ENCODE measurements at regions not wholly inside any gene's neighbourhood (a gene's known extent, or its start where the extent isn't known, plus 50 kb on each side); places are given as distances from the start of the nearest gene placed in this dataset.
"Not testable (repeated sequence)": the region's sequence is repeated elsewhere in the genome, so short reads cannot be mapped to it uniquely, and the experiment has no call there.

DNA sequence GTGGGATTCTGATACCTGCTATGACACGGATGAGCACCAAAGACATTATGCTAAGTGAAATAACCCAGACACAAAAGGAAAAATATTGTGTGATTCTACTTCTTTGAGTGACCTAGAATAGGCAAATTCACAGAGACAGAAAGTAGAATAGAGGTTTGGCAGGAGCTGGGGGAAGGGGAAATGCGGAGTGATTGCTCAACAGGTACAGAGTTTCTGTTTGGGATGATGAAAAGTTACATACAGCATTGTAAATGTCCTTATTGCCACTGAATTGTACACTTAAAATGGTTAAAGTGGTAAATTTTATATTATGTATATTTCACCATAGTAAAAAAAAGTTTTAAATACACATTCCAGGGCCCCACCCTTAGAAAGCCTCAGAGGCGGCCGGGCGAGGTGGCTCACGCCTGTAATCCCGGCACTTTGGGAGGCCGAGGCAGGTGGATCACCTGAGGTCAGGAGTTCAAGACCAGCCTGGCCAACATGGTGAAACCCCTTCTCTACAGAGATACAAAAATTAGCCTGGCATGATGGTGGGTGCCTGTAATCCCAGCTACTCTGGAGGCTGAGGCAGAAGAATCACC, 72.3 kb downstream of the ARF6 start:
- DNase-seq, H3K9me3 Mint-ChIP-seq, ATAC-seq, H3K4me3 Mint-ChIP-seq, H3K27me3 Mint-ChIP-seq: not testable (repeated sequence)
- peak overlapping the region in 1 of 2 donors; percentile 73 for H3K27ac Mint-ChIP-seq
- peaks cover 54% of the 10 kb centered on the region for H3K4me1 Mint-ChIP-seq

- H3K27me3 Mint-ChIP-seq, result no peaks in the 10 kb centered on the region
- no peak for ATAC-seq
- peaks cover 54% of the 10 kb centered on the region for H3K4me1 Mint-ChIP-seq
- H3K27ac Mint-ChIP-seq, result no peak overlapping the region
- H3K4me3 Mint-ChIP-seq, result no peak overlapping the region
- H3K9me3 Mint-ChIP-seq, result no peaks in the 10 kb centered on the region
- DNase-seq, result no peak
These were observed 73.5 kb downstream of the ARF6 start for GRCh38 chr14:49966304-49966809.

- Mint-ChIP-seq H3K4me3 (no peak overlapping the region), H3K4me1 (peaks cover 54% of the 10 kb centered on the region), H3K9me3 (no peaks in the 10 kb centered on the region), H3K27ac (no peak overlapping the region), H3K27me3 (no peaks in the 10 kb centered on the region)
- ATAC-seq (no peak), DNase-seq (no peak)
These were observed 74.2 kb downstream of the ARF6 start for GRCh38 chr14:49966971-49967630.

DNA sequence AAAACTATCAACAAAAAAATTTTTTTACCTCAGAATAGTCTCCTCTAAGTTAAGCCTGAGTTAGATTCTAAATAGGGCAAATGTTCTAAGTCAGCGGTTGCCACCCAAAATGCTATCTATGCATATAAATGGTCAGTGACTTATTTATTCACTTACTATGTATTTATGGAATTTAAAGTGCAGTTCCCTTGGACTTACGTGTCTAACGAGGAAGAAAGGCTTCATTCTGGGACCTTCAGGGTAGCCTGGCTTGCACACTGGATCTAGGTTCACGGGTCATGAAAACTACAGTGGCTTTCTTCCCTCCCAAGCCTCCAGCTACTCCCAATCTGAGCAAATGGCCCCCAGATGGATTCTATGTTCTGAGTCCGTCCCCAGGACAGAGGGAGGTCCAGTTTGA, 77.1 kb downstream of the ARF6 start:
- H3K4me1 Mint-ChIP-seq, result peaks cover 58% of the 10 kb centered on the region
- no peaks in the 10 kb centered on the region for H3K27me3 Mint-ChIP-seq
- peak overlapping the region; percentile 91 to 94 for H3K4me3 Mint-ChIP-seq
- DNase-seq (no peak), ATAC-seq (no peak)
- H3K27ac Mint-ChIP-seq, result peak overlapping the region in 1 of 2 donors; percentile 95
- no peaks in the 10 kb centered on the region for H3K9me3 Mint-ChIP-seq

DNA sequence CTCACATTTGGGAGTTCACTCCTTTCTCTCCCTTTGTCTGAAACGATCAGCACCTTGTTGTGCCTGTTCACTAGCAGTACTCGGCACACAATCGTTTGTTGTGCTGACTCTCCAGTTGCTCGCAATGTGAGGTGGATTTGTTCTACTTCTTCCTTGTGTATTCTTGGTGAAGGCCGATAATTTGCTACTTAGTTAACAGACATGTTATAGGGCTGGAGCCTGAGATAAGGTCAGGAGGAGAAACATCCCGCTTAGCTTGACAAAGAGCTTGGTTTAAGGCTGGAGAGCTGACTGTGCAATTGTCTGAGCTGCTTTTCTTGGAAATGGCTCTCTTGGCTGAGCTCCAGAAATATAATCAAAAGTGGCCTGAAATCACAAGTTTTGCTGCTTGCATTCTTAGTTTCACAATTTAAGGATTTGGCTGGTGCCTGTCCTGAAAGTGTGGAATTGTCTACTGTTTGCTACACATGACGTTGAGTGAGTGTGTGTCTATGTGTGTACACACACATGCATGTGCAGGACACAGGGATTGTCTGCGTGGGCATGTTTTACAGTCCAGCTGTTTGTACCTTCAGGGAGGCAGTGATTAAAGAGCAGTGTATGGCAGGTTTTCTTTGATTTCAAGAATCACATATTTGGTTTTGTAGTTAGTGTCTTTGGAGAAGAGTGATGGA, 77.7 kb downstream of the ARF6 start:
- Mint-ChIP-seq H3K4me1 (peaks cover 58% of the 10 kb centered on the region), H3K27me3 (no peaks in the 10 kb centered on the region), H3K27ac (peak overlapping the region; percentile 95 to 98), H3K4me3 (peak overlapping the region; percentile 91 to 94), H3K9me3 (no peaks in the 10 kb centered on the region)
- DNase-seq, result no peak
- peak; percentile 3 for ATAC-seq

DNA sequence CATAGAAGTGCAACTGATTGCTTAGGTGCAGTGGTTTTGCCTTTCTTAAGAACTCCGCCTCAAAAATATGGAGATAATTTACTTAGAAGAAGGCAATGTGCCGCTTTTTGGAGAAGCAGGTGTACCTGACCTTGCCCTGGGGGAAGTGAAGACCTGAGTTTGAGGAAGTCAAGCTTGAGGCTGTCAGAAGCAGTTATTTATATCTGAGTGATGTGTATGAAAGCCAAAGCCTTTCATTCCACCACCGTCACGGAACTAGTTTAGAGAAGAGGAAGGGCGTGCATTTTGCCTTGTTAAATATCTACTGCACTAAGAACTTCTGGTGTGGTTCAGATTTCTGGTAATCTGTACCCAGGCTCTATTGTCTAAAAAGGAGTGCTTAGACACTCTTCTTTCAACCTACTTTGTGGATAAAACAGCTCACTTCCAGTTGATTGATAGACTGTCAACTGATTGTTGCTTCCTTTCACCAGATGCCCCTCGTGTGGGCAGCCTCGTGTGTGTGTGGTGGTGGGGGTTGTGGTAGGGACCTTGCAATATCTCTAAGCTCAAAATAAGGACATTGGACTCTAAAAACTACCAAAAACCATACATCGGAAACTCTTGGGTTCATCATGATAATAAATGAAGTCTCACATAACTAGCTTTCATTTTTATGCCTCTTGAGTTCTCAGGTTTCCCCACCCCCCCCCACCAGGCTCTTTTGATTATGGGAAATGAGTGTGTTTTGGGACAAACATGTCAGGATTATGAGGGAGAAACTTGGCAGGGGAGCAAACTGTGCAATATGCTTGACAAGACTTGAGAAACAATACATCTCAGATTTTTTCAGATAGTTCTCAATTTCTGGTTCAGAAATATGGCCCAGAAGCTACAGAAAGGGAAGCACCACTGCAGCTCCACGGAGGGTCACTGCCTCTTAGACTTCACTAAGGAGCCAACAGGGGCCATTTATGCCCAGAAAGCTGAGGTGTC, 78.6 kb downstream of the ARF6 start:
- DNase-seq, result peak; percentile 56 to 80

GRCh38 chr14:49972131-49972671, 79.3 kb downstream of the ARF6 start:
- ATAC-seq, result no peak
- Mint-ChIP-seq H3K4me1 (peaks cover 64% of the 10 kb centered on the region), H3K27ac (peak overlapping the region; percentile 95 to 98)

More for the DNA sequence above, 78.6 kb downstream of the ARF6 start:
- H3K4me1 Mint-ChIP-seq, result peaks cover 60% of the 10 kb centered on the region
- peak; percentile 87 for ATAC-seq
- H3K27ac Mint-ChIP-seq, result peak overlapping the region; percentile 95 to 98
- H3K9me3 Mint-ChIP-seq, result no peaks in the 10 kb centered on the region
- H3K27me3 Mint-ChIP-seq, result no peaks in the 10 kb centered on the region
- peak overlapping the region; percentile 91 to 94 for H3K4me3 Mint-ChIP-seq

GRCh38 chr14:49972823-49973222, 79.9 kb downstream of the ARF6 start:
- Mint-ChIP-seq H3K4me3 (peak overlapping the region; percentile 91 to 94), H3K27ac (peak overlapping the region; percentile 95 to 98), H3K27me3 (no peaks in the 10 kb centered on the region), H3K9me3 (no peaks in the 10 kb centered on the region), H3K4me1 (peaks cover 70% of the 10 kb centered on the region)
- peak in 1 of 2 donors; percentile 50 for DNase-seq
- peak; percentile 52 for ATAC-seq

More at GRCh38 chr14:49972131-49972671, 79.3 kb downstream of the ARF6 start:
- Mint-ChIP-seq H3K27me3 (no peaks in the 10 kb centered on the region), H3K9me3 (no peaks in the 10 kb centered on the region), H3K4me3 (peak overlapping the region; percentile 91 to 94)
- no peak for DNase-seq

DNA sequence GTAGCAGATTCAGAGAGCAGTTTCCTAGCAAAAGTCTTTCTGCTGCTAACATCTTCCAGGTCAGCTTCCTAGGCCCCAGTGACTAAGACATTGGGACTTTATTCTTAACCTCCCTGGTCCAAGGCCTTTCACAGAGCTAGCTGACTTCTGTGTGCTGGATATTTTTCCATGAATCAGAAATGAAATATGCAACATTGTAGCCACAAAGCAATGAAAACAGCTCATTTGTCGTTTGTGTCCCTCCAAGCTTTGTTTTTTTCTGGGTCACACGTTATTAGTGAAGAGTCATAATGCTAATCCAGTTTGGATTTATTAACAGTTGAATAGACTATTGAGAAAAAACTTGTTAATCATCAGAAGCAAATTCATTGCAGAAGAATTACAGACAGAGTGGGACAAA, 82.4 kb downstream of the ARF6 start:
- peak overlapping the region; percentile 5 to 86 for H3K27ac Mint-ChIP-seq
- no peak overlapping the region for H3K4me3 Mint-ChIP-seq
- no peaks in the 10 kb centered on the region for H3K27me3 Mint-ChIP-seq
- DNase-seq, result no peak
- ATAC-seq, result no peak
- H3K4me1 Mint-ChIP-seq, result peaks cover 86% of the 10 kb centered on the region
- H3K9me3 Mint-ChIP-seq, result no peaks in the 10 kb centered on the region

GRCh38 chr14:49975799-49976198, 82.9 kb downstream of the ARF6 start:
- Mint-ChIP-seq H3K4me3 (no peak overlapping the region), H3K27ac (peak overlapping the region in 1 of 2 donors; percentile 7), H3K27me3 (no peaks in the 10 kb centered on the region), H3K9me3 (no peaks in the 10 kb centered on the region), H3K4me1 (peaks cover 86% of the 10 kb centered on the region)
- no peak for ATAC-seq
- no peak for DNase-seq

- ATAC-seq (peak; percentile 87), DNase-seq (peak; percentile 37 to 56)
- Mint-ChIP-seq H3K4me3 (peak overlapping the region; percentile 56 to 76), H3K4me1 (peaks cover 80% of the 10 kb centered on the region), H3K9me3 (no peaks in the 10 kb centered on the region), H3K27ac (peak overlapping the region; percentile 94 to 95), H3K27me3 (no peaks in the 10 kb centered on the region)
These were observed 84.4 kb downstream of the ARF6 start for GRCh38 chr14:49977126-49977841.

GRCh38 chr14:49980027-49980426, 87.1 kb downstream of the ARF6 start:
- ATAC-seq (no peak), DNase-seq (no peak)
- Mint-ChIP-seq H3K4me1 (peaks cover 71% of the 10 kb centered on the region), H3K9me3 (no peaks in the 10 kb centered on the region), H3K4me3 (no peak overlapping the region), H3K27me3 (no peaks in the 10 kb centered on the region), H3K27ac (no peak overlapping the region)

GRCh38 chr14:49982082-49982481, 89.2 kb downstream of the ARF6 start:
- DNase-seq (no peak), ATAC-seq (no peak)
- no peaks in the 10 kb centered on the region for H3K27me3 Mint-ChIP-seq
- no peaks in the 10 kb centered on the region for H3K9me3 Mint-ChIP-seq
- no peak overlapping the region for H3K4me3 Mint-ChIP-seq
- peaks cover 74% of the 10 kb centered on the region for H3K4me1 Mint-ChIP-seq
- H3K27ac Mint-ChIP-seq, result no peak overlapping the region

DNA sequence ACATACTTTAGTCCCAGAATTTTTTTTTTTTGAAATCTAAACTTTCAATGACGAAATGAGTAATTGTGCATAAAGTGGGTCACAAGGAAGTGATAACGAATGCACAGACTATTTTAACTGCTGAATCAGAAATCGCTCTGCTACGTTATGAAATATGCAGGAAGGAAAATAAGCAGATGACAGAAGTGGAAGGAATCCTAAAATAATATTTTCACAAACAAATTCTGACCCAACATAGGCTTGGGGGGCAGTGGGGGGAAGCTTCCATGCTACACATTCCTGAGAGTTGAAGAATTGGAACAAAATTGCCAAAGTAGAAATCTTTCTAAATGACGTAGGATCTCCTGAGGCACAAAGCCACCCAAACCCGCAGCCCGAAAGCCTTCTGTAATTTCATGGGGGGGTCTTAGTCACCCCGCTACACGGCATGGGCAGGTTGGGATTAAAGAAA, 89.6 kb downstream of the ARF6 start:
- no peaks in the 10 kb centered on the region for H3K9me3 Mint-ChIP-seq
- H3K27ac Mint-ChIP-seq, result no peak overlapping the region
- peaks cover 74% of the 10 kb centered on the region for H3K4me1 Mint-ChIP-seq
- DNase-seq, result no peak
- no peaks in the 10 kb centered on the region for H3K27me3 Mint-ChIP-seq
- no peak overlapping the region for H3K4me3 Mint-ChIP-seq
- ATAC-seq, result no peak

All from stimulated activated naive CD8-positive, alpha-beta T cell treated with anti-CD3 and anti-CD28 coated beads, Interleukin-15, amount 100 ng/mL, for 72 hours (primary cell).